ENCODE measurements at regions not wholly inside any gene's neighbourhood (a gene's known extent, or its start where the extent isn't known, plus 50 kb on each side); places are given as distances from the start of the nearest gene placed in this dataset.

GRCh38 chr17:14508156-14508555 lies 207.3 kb downstream of the HS3ST3B1 start:
- TF ChIP-seq CTCF (IDR thresholded peaks at IDR 0.05; ENCODE audit: low read depth, low read length) (no peak), EZH2phosphoT487 (IDR thresholded peaks at IDR 0.05; ENCODE audit: low read depth) (no peak)
